ENCODE measurements at regions not wholly inside any gene's neighbourhood (a gene's known extent, or its start where the extent isn't known, plus 50 kb on each side); places are given as distances from the start of the nearest gene placed in this dataset.
"Not testable (repeated sequence)": the region's sequence is repeated elsewhere in the genome, so short reads cannot be mapped to it uniquely, and the experiment has no call there.

GRCh38 chr4:138449938-138450337 lies 207.8 kb upstream of the SLC7A11 start:
- DNase-seq, result no peak

GRCh38 chr4:138448169-138448568 lies 206.0 kb upstream of the SLC7A11 start:
- DNase-seq, result no peak

GRCh38 chr4:138446456-138446855 lies 204.3 kb upstream of the SLC7A11 start:
- no peak for DNase-seq

- no peak for DNase-seq
Observed at GRCh38 chr4:138445098-138445497, 202.9 kb upstream of the SLC7A11 start.

- no peak for DNase-seq
Observed at GRCh38 chr4:138444260-138444659, 202.1 kb upstream of the SLC7A11 start.

GRCh38 chr4:138439143-138439581 lies 197.0 kb upstream of the SLC7A11 start:
- DNase-seq, result no peak

GRCh38 chr4:138438608-138439007 lies 196.5 kb upstream of the SLC7A11 start:
- no peak for DNase-seq

- DNase-seq, result no peak
Observed at GRCh38 chr4:138437263-138437851, 195.2 kb upstream of the SLC7A11 start.

- DNase-seq, result not testable (repeated sequence)
Observed at GRCh38 chr4:138435733-138436132, 193.6 kb upstream of the SLC7A11 start.

- not testable (repeated sequence) for DNase-seq
Observed at GRCh38 chr4:138435046-138435445, 192.9 kb upstream of the SLC7A11 start.

GRCh38 chr4:138428611-138429010 lies 186.5 kb upstream of the SLC7A11 start:
- DNase-seq, result no peak

- no peak for DNase-seq
Observed at GRCh38 chr4:138426786-138427185, 184.6 kb upstream of the SLC7A11 start.

GRCh38 chr4:138420471-138420870 lies 178.3 kb upstream of the SLC7A11 start:
- no peak for DNase-seq

GRCh38 chr4:138414202-138414601 lies 172.1 kb upstream of the SLC7A11 start:
- DNase-seq, result no peak

GRCh38 chr4:138413273-138413672 lies 171.1 kb upstream of the SLC7A11 start:
- no peak for DNase-seq

GRCh38 chr4:138412847-138413246 lies 170.7 kb upstream of the SLC7A11 start:
- no peak for DNase-seq

- DNase-seq, result peak in 3 of 56 donors; percentile 1 to 10 (median 3)
Observed at GRCh38 chr4:138410266-138410665, 168.1 kb upstream of the SLC7A11 start.

- DNase-seq, result no peak
Observed at GRCh38 chr4:138409670-138410069, 167.5 kb upstream of the SLC7A11 start.

- no peak for DNase-seq
Observed at GRCh38 chr4:138408758-138409157, 166.6 kb upstream of the SLC7A11 start.

GRCh38 chr4:138407329-138407728 lies 165.2 kb upstream of the SLC7A11 start:
- no peak for DNase-seq

- no peak for DNase-seq
Observed at GRCh38 chr4:138406876-138407275, 164.7 kb upstream of the SLC7A11 start.

- no peak for DNase-seq
Observed at GRCh38 chr4:138405934-138406567, 163.9 kb upstream of the SLC7A11 start.

GRCh38 chr4:138405466-138405891 lies 163.3 kb upstream of the SLC7A11 start:
- DNase-seq, result no peak
